WTC11 (cell line): ENCODE measurements at regions not wholly inside any gene's neighbourhood (a gene's known extent, or its start where the extent isn't known, plus 50 kb on each side); places are given as distances from the start of the nearest gene placed in this dataset.
"Not testable (repeated sequence)": the region's sequence is repeated elsewhere in the genome, so short reads cannot be mapped to it uniquely, and the experiment has no call there.

Experiments
- NFE2L1 ChIP-seq: sonication (generic); formaldehyde crosslinking; IDR thresholded peaks from 2 replicates; pipeline ENCODE4 v1.8.1; 2023; ENCODE audit warnings: missing genetic modification reagents
- TP53 ChIP-seq: sonication (generic); formaldehyde crosslinking; IDR thresholded peaks from 2 replicates; pipeline ENCODE4 v1.8.1; 2023; ENCODE audit warnings: mild to moderate bottlenecking, missing genetic modification reagents
- USF2 ChIP-seq: sonication (generic); formaldehyde crosslinking; IDR thresholded peaks from 2 replicates; pipeline ENCODE4 v1.8.1; 2023; ENCODE audit warnings: mild to moderate bottlenecking, missing genetic modification reagents, moderate library complexity
- TF ChIP-seq, protein P1 (sequence below): fragments of 200-600 bp; IDR thresholded peaks from 2 replicates; pipeline ENCODE4 v1.8.0; 2022; ENCODE audit warnings: antibody characterized with exemption
- TF ChIP-seq, protein P2 (sequence below): sonication (generic); formaldehyde crosslinking; IDR thresholded peaks from 2 replicates; pipeline ENCODE4 v1.8.0; 2023; ENCODE audit warnings: missing genetic modification reagents, mild to moderate bottlenecking, borderline replicate concordance

DNA sequence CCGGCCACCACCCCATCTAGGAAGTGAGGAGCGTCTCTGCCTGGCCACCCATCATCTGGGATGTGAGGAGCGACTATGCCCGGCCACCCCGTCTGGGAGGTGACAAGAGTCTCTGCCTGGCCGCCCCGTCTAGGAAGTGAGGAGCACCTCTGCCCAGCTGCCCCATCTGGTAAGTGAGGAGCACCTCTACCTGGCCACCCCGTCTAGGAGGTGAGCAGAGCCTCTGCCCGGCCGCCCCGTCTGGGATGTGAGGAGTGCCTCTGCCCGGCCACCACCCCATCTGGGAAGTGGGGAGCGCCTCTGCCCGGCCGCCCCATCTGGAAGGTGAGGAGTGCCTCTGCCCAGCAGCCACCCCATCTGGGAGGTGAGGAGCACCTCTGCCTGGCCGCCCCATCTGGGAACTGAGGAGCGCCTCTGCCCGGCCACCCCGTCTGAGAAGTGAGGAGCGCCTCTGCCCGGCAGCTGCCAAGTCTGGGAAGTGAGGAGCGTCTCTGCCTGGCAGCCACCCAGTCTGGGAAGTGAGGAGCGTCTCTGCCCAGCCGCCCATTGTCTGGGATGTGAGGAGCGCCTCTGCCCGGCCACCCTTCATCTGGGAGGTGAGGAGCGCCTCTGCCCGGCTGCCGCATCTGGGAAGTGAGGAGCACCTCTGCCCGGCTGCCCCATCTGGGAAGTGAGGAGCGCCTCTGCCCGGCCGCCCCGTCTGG lies 164.4 kb downstream of the CENPC start:
- TF ChIP-seq, protein P1, sequence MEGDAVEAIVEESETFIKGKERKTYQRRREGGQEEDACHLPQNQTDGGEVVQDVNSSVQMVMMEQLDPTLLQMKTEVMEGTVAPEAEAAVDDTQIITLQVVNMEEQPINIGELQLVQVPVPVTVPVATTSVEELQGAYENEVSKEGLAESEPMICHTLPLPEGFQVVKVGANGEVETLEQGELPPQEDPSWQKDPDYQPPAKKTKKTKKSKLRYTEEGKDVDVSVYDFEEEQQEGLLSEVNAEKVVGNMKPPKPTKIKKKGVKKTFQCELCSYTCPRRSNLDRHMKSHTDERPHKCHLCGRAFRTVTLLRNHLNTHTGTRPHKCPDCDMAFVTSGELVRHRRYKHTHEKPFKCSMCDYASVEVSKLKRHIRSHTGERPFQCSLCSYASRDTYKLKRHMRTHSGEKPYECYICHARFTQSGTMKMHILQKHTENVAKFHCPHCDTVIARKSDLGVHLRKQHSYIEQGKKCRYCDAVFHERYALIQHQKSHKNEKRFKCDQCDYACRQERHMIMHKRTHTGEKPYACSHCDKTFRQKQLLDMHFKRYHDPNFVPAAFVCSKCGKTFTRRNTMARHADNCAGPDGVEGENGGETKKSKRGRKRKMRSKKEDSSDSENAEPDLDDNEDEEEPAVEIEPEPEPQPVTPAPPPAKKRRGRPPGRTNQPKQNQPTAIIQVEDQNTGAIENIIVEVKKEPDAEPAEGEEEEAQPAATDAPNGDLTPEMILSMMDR = not testable (repeated sequence)
- not testable (repeated sequence) for TF ChIP-seq USF2; TP53 (CRISPR knock-in tag); NFE2L1 (CRISPR knock-in tag)
- TF ChIP-seq, protein P2, sequence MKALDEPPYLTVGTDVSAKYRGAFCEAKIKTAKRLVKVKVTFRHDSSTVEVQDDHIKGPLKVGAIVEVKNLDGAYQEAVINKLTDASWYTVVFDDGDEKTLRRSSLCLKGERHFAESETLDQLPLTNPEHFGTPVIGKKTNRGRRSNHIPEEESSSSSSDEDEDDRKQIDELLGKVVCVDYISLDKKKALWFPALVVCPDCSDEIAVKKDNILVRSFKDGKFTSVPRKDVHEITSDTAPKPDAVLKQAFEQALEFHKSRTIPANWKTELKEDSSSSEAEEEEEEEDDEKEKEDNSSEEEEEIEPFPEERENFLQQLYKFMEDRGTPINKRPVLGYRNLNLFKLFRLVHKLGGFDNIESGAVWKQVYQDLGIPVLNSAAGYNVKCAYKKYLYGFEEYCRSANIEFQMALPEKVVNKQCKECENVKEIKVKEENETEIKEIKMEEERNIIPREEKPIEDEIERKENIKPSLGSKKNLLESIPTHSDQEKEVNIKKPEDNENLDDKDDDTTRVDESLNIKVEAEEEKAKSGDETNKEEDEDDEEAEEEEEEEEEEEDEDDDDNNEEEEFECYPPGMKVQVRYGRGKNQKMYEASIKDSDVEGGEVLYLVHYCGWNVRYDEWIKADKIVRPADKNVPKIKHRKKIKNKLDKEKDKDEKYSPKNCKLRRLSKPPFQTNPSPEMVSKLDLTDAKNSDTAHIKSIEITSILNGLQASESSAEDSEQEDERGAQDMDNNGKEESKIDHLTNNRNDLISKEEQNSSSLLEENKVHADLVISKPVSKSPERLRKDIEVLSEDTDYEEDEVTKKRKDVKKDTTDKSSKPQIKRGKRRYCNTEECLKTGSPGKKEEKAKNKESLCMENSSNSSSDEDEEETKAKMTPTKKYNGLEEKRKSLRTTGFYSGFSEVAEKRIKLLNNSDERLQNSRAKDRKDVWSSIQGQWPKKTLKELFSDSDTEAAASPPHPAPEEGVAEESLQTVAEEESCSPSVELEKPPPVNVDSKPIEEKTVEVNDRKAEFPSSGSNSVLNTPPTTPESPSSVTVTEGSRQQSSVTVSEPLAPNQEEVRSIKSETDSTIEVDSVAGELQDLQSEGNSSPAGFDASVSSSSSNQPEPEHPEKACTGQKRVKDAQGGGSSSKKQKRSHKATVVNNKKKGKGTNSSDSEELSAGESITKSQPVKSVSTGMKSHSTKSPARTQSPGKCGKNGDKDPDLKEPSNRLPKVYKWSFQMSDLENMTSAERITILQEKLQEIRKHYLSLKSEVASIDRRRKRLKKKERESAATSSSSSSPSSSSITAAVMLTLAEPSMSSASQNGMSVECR (CRISPR knock-in tag) = not testable (repeated sequence)
